ENCODE measurements at regions not wholly inside any gene's neighbourhood (a gene's known extent, or its start where the extent isn't known, plus 50 kb on each side); places are given as distances from the start of the nearest gene placed in this dataset.

- Mint-ChIP-seq H3K36me3 (ENCODE audit: low read depth) (no peaks in the 10 kb centered on the region), H3K9me3 (no peaks in the 10 kb centered on the region), H3K27ac (no peak overlapping the region), H3K4me3 (no peak overlapping the region), H3K27me3 (peaks cover 8% of the 10 kb centered on the region), H3K4me1 (ENCODE audit: low read depth) (no peaks in the 10 kb centered on the region)
- ChIA-PET CTCF (no interaction called here), POLR2A (no interaction called here)
- peaks cover 0 to 3% of the 10 kb centered on the region in 2 experiments for H3K27me3 ChIP-seq (ENCODE audit: control insufficient read depth in 1 of 2, insufficient read depth in 2 of 2, low read length in 2 of 2)
- no peaks in the 10 kb centered on the region for H3K36me3 ChIP-seq (ENCODE audit: insufficient read depth, low read length)
- TF ChIP-seq CTCF (IDR thresholded peaks at IDR 0.05) = no peak
- DNase-seq (no peak), ATAC-seq (ENCODE audit: poor library complexity) (no peak)
- intact Hi-C loops (cut with DNase I, micrococcal nuclease) = no loop called here
- H3K4me3 ChIP-seq (ENCODE audit: low read length) = no peak overlapping the region
- no peak overlapping the region for H3K27ac ChIP-seq (ENCODE audit: low read depth in 1 of 2, low read length in 2 of 2)
- H3K4me1 ChIP-seq (ENCODE audit: insufficient read depth, low read length) = no peaks in the 10 kb centered on the region
- no peaks in the 10 kb centered on the region for H3K9me3 ChIP-seq (ENCODE audit: control insufficient read depth in 1 of 2, insufficient read depth in 1 of 2, low read length in 2 of 2)
Measured at GRCh38 chr14:51546099-51546498, 105.6 kb upstream of the FRMD6 start.

GRCh38 chr14:51546603-51547258, 105.0 kb upstream of the FRMD6 start:
- CTCF ChIA-PET = no interaction called here
- intact Hi-C loops (cut with DNase I, micrococcal nuclease) = no loop called here
- DNase-seq = no peak
- H3K4me1 ChIP-seq (ENCODE audit: insufficient read depth, low read length) = no peaks in the 10 kb centered on the region
- Mint-ChIP-seq H3K27ac (no peak overlapping the region), H3K36me3 (ENCODE audit: low read depth) (no peaks in the 10 kb centered on the region), H3K27me3 (peaks cover 8% of the 10 kb centered on the region), H3K9me3 (no peaks in the 10 kb centered on the region), H3K4me1 (ENCODE audit: low read depth) (no peaks in the 10 kb centered on the region), H3K4me3 (no peak overlapping the region)
- no peak overlapping the region for H3K27ac ChIP-seq (ENCODE audit: low read depth in 1 of 2, low read length in 2 of 2)
- TF ChIP-seq CTCF (IDR thresholded peaks at IDR 0.05) = no peak
- H3K9me3 ChIP-seq (ENCODE audit: control insufficient read depth in 1 of 2, insufficient read depth in 1 of 2, low read length in 2 of 2) = no peaks in the 10 kb centered on the region
- peaks cover 0 to 5% of the 10 kb centered on the region in 2 experiments for H3K27me3 ChIP-seq (ENCODE audit: control insufficient read depth in 1 of 2, insufficient read depth in 2 of 2, low read length in 2 of 2)
- POLR2A ChIA-PET = no interaction called here
- no peaks in the 10 kb centered on the region for H3K36me3 ChIP-seq (ENCODE audit: insufficient read depth, low read length)
- H3K4me3 ChIP-seq (ENCODE audit: low read length) = no peak overlapping the region
- ATAC-seq (ENCODE audit: poor library complexity) = no peak

- Histone ChIP-seq H3K27ac (ENCODE audit: low read depth in 1 of 2, low read length in 2 of 2) (no peak overlapping the region), H3K27me3 (ENCODE audit: control insufficient read depth in 1 of 2, insufficient read depth in 2 of 2, low read length in 2 of 2) (peaks cover 0 to 5% of the 10 kb centered on the region in 2 experiments), H3K9me3 (ENCODE audit: control insufficient read depth in 1 of 2, insufficient read depth in 1 of 2, low read length in 2 of 2) (no peaks in the 10 kb centered on the region), H3K4me3 (ENCODE audit: low read length) (no peak overlapping the region), H3K4me1 (ENCODE audit: insufficient read depth, low read length) (no peaks in the 10 kb centered on the region), H3K36me3 (ENCODE audit: insufficient read depth, low read length) (no peaks in the 10 kb centered on the region)
- ChIA-PET POLR2A (no interaction called here), CTCF (no interaction called here)
- H3K36me3 Mint-ChIP-seq (ENCODE audit: low read depth) = no peaks in the 10 kb centered on the region
- H3K27ac Mint-ChIP-seq = no peak overlapping the region
- no peak overlapping the region for H3K4me3 Mint-ChIP-seq
- no peaks in the 10 kb centered on the region for H3K9me3 Mint-ChIP-seq
- H3K27me3 Mint-ChIP-seq = peaks cover 8% of the 10 kb centered on the region
- no peak for TF ChIP-seq CTCF (IDR thresholded peaks at IDR 0.05)
- no peak for DNase-seq
- no peaks in the 10 kb centered on the region for H3K4me1 Mint-ChIP-seq (ENCODE audit: low read depth)
- intact Hi-C loops (cut with DNase I, micrococcal nuclease) = no loop called here
- no peak for ATAC-seq (ENCODE audit: poor library complexity)
Measured at GRCh38 chr14:51547260-51547659, 104.5 kb upstream of the FRMD6 start.
